DND-41 (cell line): ENCODE measurements at regions not wholly inside any gene's neighbourhood (a gene's known extent, or its start where the extent isn't known, plus 50 kb on each side); places are given as distances from the start of the nearest gene placed in this dataset.

Experiments used
- ATAC-seq: fragments of 200-7000 bp; cut with Tn5 transposase; 3 replicates; pipeline ENCODE4 v1.9.1; 2021; ENCODE audit warnings: low read depth; ENCODE audit not compliant: insufficient read depth
- DNase-seq: peaks from one replicate; pipeline ENCODE4 v3.0.0-alpha.2; 2020
- H2AFZ ChIP-seq: 2 replicates; pipeline ENCODE4 v1.6.0; 2012; ENCODE audit warnings: low read depth, low read length
- H3K27ac ChIP-seq: 2 replicates; pipeline ENCODE4 v1.5.1; 2012; ENCODE audit warnings: low read length, inconsistent platforms
- H3K27me3 ChIP-seq: fragments of 200-600 bp; sonication (generic); 2 replicates; pipeline ENCODE4 v1.6.0; 2012; ENCODE audit warnings: low read length, mild to moderate bottlenecking, inconsistent platforms; ENCODE audit not compliant: insufficient read depth, poor library complexity
- H3K36me3 ChIP-seq: 2 replicates; pipeline ENCODE4 v1.5.1; 2012; ENCODE audit warnings: low read length, inconsistent platforms; ENCODE audit not compliant: insufficient read depth
- H3K4me1 ChIP-seq: 2 replicates; pipeline ENCODE4 v1.5.1; 2012; ENCODE audit warnings: mild to moderate bottlenecking, low read length; ENCODE audit not compliant: insufficient read depth
- H3K4me2 ChIP-seq: 2 replicates; pipeline ENCODE4 v1.6.0; 2012; ENCODE audit warnings: mild to moderate bottlenecking, moderate library complexity, low read length, inconsistent platforms; ENCODE audit not compliant: insufficient read depth
- H3K4me3 ChIP-seq, 2 experiments: fragments of 200-600 bp in 1 of 2; shearing (Covaris generic) in 1 of 2; 2 replicates each; pipeline ENCODE4 v1.5.1; 2012 to 2016; ENCODE audit warnings: inconsistent platforms in 2 of 2, low read length in 2 of 2, mild to moderate bottlenecking in 2 of 2, low read depth in 1 of 2, moderate library complexity in 1 of 2
- H3K79me2 ChIP-seq: 2 replicates; pipeline ENCODE4 v1.6.0; 2012; ENCODE audit warnings: low read length, inconsistent platforms; ENCODE audit not compliant: insufficient read depth
- H3K9ac ChIP-seq: 2 replicates; pipeline ENCODE4 v1.6.0; 2012; ENCODE audit warnings: low read depth, mild to moderate bottlenecking, inconsistent platforms, low read length, moderate library complexity
- H3K9me3 ChIP-seq: 2 replicates; pipeline ENCODE4 v1.5.1; 2012; ENCODE audit warnings: low read length, moderate library complexity, mild to moderate bottlenecking, inconsistent platforms; ENCODE audit not compliant: insufficient read depth, severe bottlenecking
- H4K20me1 ChIP-seq: 2 replicates; pipeline ENCODE4 v1.6.0; 2012; ENCODE audit warnings: low read length; ENCODE audit not compliant: insufficient read depth
- CTCF ChIP-seq: IDR thresholded peaks from 2 replicates; pipeline ENCODE4 v1.5.1; 2012; ENCODE audit warnings: borderline replicate concordance, low read length, moderate library complexity, mild to moderate bottlenecking; ENCODE audit not compliant: poor library complexity, severe bottlenecking; ENCODE audit errors: extremely low read depth
- EZH2 ChIP-seq: IDR thresholded peaks from 3 replicates; pipeline ENCODE4 v1.6.1; 2012; ENCODE audit warnings: borderline replicate concordance, low read depth, mild to moderate bottlenecking, moderate library complexity, low read length, inconsistent platforms; ENCODE audit not compliant: severe bottlenecking

GRCh38 chr15:98342911-98343310 lies 305.4 kb upstream of the IGF1R start:
- no peaks in the 10 kb centered on the region for H3K36me3 ChIP-seq
- no peak overlapping the region for H2AFZ ChIP-seq
- no peak overlapping the region for H3K27ac ChIP-seq
- ATAC-seq (no peak), DNase-seq (no peak)
- H3K4me1 ChIP-seq = no peaks in the 10 kb centered on the region
- H3K9ac ChIP-seq = no peak overlapping the region
- TF ChIP-seq EZH2 (no peak), CTCF (no peak)
- H3K4me2 ChIP-seq = no peak overlapping the region
- no peaks in the 10 kb centered on the region for H3K79me2 ChIP-seq
- no peaks in the 10 kb centered on the region for H3K9me3 ChIP-seq
- H3K4me3 ChIP-seq = no peak overlapping the region
- no peaks in the 10 kb centered on the region for H4K20me1 ChIP-seq
- no peaks in the 10 kb centered on the region for H3K27me3 ChIP-seq

GRCh38 chr15:98344591-98344990 lies 303.7 kb upstream of the IGF1R start:
- Histone ChIP-seq H3K79me2 (no peaks in the 10 kb centered on the region), H3K27ac (no peak overlapping the region), H3K27me3 (no peaks in the 10 kb centered on the region), H3K4me2 (no peak overlapping the region), H3K36me3 (no peaks in the 10 kb centered on the region), H2AFZ (no peak overlapping the region), H3K9me3 (no peaks in the 10 kb centered on the region), H4K20me1 (no peaks in the 10 kb centered on the region), H3K4me1 (no peaks in the 10 kb centered on the region), H3K9ac (no peak overlapping the region), H3K4me3 (no peak overlapping the region)
- ATAC-seq = no peak
- DNase-seq = no peak
- TF ChIP-seq EZH2 (no peak), CTCF (no peak)

GRCh38 chr15:98347001-98347400 lies 301.3 kb upstream of the IGF1R start:
- no peaks in the 10 kb centered on the region for H3K27me3 ChIP-seq
- no peaks in the 10 kb centered on the region for H3K9me3 ChIP-seq
- TF ChIP-seq CTCF = no peak
- no peak for TF ChIP-seq EZH2
- no peak overlapping the region for H3K27ac ChIP-seq
- no peak overlapping the region for H3K4me3 ChIP-seq
- no peak for DNase-seq
- ATAC-seq = no peak
- no peaks in the 10 kb centered on the region for H4K20me1 ChIP-seq
- no peak overlapping the region for H3K4me2 ChIP-seq
- no peak overlapping the region for H3K9ac ChIP-seq
- no peak overlapping the region for H2AFZ ChIP-seq
- no peaks in the 10 kb centered on the region for H3K79me2 ChIP-seq
- H3K4me1 ChIP-seq = no peaks in the 10 kb centered on the region
- no peaks in the 10 kb centered on the region for H3K36me3 ChIP-seq

GRCh38 chr15:98347866-98348265 lies 300.5 kb upstream of the IGF1R start:
- Histone ChIP-seq H4K20me1 (no peaks in the 10 kb centered on the region), H3K4me1 (no peaks in the 10 kb centered on the region), H3K27ac (no peak overlapping the region), H2AFZ (no peak overlapping the region), H3K4me3 (no peak overlapping the region), H3K27me3 (no peaks in the 10 kb centered on the region), H3K36me3 (no peaks in the 10 kb centered on the region), H3K9me3 (no peaks in the 10 kb centered on the region), H3K9ac (no peak overlapping the region), H3K79me2 (no peaks in the 10 kb centered on the region), H3K4me2 (no peak overlapping the region)
- TF ChIP-seq CTCF (no peak), EZH2 (no peak)
- no peak for DNase-seq
- ATAC-seq = no peak
